ENCODE measurements at regions not wholly inside any gene's neighbourhood (a gene's known extent, or its start where the extent isn't known, plus 50 kb on each side); places are given as distances from the start of the nearest gene placed in this dataset.
"Not testable (repeated sequence)": the region's sequence is repeated elsewhere in the genome, so short reads cannot be mapped to it uniquely, and the experiment has no call there.

DNA sequence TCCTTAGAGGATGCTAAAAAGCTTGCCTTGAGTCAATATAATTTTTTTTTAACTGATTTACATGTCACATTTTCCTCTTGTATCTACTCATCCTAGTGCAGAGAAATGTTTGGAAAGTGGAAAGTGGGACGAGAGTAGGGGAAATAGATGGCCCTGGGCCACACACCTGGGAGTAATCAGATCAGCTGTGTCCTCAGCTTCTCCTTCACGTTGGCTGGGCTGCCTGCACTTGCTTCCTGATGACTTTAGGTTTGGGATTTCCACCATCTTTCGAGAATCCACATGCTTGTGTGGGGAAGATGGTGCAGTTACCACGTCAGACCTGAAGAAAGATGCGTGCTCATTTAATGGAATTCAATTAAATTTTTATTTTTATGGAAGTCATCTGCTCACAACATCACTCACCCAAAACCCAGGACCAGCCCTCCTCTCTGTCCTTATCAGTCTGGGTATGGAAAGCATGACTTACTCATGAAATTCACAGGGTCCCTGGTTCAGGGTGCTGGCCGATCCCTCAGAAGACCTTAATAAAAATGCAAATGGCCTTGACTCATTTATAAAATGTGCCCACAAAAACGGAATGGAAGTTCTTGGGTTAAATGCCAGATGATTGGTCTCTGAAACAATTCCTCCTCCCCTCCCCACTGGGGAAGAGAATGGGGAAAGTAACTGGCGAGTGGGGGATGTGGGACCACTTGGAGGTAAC, 74.5 kb upstream of the TIAM2 start:
- DNase-seq (ENCODE audit: low spot score) (no peak), ATAC-seq (no peak)

DNA sequence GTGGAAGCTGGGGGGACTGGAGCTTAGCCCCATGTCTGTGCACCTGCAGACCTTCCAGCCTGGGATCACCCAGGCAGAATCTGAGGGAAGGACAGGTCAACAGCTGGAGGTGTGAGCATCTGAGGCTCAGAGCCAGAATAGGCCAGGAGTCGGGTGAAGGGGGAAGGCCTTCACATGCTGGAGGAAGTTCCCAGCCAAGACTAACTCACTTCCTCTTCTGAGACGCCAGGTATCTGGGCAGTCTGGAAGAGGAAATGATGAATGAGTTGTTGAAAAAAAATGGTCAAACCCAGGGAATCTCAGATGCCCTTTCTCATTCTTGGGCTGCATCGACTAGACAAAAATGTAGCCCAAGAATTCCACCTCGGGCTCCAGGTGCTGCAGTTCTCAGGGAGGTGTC, 73.6 kb upstream of the TIAM2 start:
- ATAC-seq = no peak
- DNase-seq (ENCODE audit: low spot score) = no peak

DNA sequence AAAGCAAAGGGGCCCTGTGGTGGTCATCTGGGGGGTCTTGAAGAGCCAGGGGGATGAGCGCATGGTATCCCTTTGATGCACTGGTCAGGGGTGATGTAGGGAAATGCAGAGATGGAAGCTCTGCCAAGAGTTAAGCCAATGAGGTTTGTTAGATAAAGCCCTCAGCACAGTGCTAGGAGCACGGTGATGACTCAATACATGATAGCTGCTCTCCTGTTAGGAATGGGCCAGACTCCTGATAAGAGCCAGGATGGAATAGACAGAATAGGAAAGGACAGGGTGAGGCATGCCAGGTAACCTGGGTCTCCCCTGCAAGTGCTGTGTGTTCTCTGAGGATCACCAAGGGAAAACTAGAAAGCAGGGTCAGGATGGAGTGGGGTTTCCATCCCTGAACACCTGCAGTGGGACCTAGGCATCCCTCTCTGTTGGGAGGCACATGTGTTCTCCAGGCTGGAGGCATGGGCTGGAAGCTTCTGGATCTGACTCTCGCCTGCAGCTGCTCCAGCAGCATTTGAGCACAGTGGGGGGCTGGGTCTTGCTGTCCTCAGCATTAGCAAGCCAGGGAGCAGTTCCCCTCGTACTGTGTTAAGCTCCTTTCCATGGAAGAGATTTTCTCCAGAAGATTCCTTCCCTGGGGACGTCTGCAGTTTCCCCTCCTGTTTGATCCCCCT, 71.8 kb upstream of the TIAM2 start:
- DNase-seq (ENCODE audit: low spot score) (no peak), ATAC-seq (no peak)

DNA sequence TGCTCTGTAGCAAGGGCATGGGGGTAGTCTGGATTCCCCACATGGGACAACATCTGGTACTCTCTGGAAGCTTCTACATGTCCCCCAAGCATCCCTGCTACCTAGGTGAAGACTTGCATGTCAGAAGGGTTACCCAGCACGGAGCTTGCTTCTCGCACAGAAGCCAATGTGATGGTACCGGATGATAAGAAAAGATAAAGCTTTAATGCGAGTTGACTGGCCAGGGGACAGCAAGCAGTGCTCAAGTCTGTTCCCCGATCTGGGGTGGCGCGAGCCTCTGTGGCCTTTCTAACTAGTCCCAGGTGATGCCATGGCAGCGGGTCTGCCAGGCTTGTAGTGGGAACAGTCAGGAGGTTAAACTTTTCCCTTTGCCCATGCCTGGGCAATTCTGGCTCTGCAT, 70.0 kb upstream of the TIAM2 start:
- no peak for DNase-seq (ENCODE audit: low spot score)
- no peak for ATAC-seq

DNA sequence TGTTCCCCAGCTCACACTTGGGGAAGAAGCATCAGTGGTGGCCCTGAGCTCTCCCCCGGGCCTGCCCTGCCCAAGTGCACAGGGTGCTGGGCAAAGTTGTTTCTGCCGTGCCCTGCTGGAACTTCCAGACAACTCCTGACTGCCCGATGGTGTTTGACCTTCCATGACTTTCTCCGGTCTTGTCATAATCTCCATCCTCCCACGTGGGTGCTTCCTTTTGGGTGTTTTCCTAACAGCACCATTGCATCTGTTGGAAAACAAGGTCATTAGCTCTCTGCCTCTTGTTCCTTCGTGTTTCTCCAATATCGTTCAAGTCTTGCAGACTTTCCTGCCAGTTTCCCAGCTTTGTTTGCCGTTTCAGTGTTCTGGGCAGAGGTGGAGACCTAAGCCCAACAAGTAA, 68.7 kb upstream of the TIAM2 start:
- ATAC-seq (no peak), DNase-seq (ENCODE audit: low spot score) (no peak)

DNA sequence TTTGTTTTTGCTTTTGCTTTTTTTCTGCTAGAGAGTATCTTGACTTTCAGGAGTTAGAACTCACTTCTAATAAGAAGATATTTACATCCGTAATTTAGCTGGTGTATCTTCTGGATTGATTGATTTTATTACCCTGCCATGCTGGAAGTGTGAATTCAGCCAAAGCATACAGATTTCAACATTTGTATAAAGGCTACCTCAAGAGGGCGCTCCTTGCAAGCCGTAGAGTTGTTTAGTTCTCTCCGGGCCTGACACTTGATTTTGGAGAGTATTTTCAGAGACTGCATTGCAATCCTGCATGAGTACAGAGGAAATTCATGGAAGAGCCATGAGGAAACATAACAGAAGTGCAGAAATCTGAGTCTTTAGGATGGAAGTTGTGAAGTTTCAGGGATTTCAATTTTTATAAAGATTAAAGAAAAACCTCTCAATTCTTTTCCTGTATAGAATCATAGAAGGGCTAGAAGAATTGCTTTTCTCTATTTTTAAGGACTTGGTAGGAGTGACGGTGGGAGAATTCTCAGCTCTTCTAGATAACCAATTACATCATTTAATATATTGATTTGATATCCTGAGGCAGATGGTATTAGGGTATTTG, 66.7 kb upstream of the TIAM2 start:
- peak; percentile 49 for DNase-seq (ENCODE audit: low spot score)
- peak; percentile 95 for ATAC-seq

DNA sequence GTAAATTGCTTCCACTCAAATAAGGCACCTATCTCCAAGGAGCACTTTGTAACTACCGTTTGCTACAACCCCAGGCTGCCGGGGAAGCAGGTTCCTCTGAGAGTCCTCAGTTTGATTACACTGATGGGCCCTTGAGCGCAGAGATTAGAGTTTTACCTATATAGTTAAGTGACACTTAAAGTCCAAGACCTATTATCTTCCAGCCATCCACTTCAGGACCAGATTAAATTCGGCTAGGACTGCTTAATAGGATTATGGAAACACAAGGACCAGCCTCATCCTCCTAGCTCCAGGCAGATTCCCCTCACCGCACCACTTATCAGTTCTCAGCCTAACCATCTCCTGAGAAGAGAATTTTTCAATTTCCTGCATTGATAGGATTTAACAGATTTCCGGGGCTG, 64.7 kb upstream of the TIAM2 start:
- ATAC-seq (no peak), DNase-seq (ENCODE audit: low spot score) (no peak)

DNA sequence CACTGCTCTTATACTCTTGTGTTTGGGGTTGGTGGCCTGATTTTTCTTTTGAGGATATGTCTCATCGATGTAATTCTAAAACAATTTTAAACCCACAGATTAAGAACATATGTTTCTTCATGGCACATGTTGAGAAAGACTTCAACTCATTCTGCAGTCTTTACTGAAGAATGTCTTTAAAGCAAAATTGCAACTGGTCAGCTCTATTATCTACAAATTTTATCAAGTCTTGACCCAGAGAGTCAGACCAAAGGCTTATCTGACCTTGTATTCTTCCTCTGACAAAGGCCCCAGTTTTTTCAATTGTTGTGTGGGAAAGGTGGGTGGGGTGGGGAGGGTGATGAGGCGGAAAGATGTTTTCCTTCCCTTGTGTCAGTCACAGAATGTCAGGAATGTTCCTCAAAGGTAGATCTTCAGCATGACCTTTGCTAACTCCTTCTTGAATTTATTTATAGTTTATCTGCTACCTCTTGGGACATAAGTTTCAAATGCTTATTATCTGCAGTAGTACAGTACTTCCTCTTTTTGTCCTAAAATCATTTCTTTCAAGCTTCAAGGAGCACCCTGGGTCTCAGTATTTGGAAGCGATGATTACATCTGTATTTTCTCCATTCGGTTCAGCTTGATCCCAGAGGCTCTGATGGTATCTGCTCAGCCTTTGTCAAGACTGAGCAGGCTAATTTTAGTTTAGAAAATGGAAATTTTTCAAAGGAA, 63.2 kb upstream of the TIAM2 start:
- no peak for ATAC-seq
- no peak for DNase-seq (ENCODE audit: low spot score)

DNA sequence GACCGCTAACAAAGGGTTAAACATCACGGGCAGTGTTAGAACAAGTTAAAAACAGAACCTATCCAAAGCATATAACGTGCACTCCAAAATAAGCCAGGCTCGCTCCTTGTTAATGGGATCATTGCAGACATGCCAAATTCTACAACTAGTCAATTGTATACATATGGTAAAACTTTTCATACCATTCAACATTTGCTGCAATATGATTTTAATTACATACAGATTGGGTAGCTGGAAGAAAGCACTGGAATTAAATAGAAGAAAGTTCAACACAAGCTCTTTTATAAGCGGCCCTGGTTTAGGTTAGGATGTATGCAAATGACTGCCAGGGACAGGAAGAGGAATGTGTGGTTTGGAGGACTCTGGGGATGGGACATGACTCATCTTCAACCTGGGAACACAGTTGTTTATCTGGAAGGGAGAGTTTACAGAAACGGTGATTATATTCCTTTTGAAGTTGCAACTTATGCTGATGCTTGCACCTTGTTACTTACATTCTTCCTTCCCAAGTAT, 62.5 kb upstream of the TIAM2 start:
- no peak for ATAC-seq

DNA sequence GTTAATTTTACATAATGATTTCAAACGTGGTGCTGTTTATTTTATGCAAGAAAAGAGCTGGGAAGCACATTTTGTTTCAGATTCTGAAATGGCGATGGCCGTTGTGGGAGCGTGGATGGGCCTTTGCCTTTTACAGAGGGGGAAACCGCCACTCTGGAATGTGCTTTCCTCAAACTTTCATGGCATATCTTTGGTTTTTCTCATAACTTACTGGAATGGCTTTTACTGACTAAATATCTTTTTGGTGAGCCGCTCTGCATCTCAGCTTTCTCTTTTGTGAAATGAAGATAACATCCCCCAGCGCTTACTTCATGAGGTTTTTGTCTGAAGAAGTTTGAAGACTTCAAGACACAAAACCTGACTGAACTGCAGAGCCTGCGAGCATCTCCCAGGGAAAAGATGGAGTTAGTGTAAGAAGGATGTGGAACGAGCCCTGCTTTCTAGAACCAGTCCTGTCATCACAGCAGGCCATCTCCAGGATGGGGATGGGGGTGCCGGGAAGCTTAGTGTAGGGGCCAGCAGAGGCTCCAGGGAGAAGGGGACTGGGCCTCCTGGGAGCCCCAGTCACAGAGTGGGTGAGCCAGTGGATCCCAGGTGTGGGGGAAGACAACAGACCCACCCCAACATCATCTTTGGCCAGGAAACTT, 61.8 kb upstream of the TIAM2 start:
- ATAC-seq (no peak), DNase-seq (ENCODE audit: low spot score) (no peak)

More for the DNA sequence above, 62.5 kb upstream of the TIAM2 start:
- DNase-seq (ENCODE audit: low spot score) = no peak

DNA sequence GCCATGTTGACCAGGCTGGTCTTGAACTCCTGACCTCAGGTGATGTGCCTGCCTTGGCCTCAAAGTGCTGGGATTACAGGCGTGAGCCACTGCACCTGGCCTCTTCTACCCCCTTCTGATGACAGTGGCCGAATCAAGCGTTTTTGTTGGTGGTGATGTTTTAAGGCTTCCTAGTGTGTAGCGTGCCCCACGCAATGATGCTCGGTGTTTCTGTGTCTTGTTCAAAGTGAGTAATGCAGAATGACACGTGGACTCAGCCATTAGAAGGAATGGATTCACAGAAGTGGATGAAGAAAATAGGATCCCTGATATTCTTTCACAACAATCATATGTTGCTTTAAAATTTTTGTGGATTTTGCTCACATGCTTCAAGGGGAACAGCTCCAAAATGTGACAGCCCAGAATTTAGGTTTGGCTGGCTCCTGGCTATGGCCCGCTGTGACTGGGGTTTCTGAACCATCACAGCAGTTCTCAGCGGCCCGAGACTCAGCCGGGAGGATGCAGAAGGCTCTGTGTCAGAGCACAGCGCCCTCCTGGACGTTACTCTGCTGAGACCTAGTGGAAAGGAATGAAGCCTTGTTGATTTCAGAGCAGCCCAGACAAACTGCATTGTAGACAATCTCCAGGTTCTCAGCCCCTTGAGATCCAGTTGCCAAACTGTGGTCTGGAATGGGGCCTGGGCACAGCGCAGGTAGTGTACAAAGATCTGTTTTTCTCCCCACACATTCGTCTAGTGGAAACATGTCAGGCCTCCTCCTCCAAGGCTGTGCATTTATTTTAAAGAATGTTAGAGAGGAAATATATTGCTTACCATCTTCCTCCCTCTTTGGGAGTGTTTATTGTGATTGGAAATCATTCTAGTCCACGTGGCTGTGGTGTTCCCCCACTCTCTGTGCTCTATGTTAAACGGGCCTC, 57.6 kb upstream of the TIAM2 start:
- ATAC-seq (no peak), DNase-seq (ENCODE audit: low spot score) (no peak)

DNA sequence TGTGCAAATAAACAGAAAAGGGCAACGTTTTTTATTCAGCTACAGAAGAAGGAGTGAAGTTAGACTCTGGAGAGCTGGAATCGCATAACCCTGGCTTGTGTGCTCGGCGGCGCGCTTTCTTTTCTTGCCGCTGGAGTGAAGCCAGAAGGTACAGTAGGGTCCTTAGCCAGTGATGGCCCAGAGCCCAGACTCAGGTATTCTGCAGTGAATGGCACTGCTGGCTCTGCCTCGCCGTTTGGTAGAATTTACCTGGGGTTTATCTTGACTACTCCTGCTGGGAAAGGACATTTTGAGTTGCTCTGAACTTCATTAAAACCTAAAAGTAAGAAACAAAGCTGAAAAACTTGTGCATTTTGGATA, 56.9 kb upstream of the TIAM2 start:
- no peak for ATAC-seq

DNA sequence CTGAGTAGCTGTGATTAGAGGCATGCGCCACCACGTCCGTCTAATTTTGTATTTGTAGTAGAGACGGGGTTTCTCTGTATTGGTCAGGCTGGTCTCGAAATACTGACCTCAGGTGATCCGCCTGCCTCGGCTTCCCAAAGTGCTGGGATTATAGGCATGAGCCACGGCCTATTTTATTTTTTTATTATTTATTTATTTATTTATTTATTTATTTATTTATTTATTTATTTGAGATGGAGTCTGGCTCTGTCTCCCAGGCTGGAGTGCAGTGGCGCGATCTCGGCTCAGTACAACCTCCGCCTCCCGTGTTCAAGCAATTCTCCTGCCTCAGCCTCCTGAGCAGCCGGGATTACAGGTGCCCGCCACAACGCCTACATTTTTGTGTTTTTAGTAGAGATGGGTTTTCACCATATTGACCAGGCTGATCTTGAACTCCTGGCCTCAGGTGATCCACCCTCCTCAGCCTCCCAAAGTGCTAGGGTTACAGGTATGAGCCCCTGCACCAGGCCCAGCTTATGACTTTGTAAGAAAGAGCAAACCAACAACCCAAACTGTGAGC, 56.3 kb upstream of the TIAM2 start:
- not testable (repeated sequence) for ATAC-seq; DNase-seq (ENCODE audit: low spot score)

More for the DNA sequence above, 56.9 kb upstream of the TIAM2 start:
- DNase-seq (ENCODE audit: low spot score) = no peak

DNA sequence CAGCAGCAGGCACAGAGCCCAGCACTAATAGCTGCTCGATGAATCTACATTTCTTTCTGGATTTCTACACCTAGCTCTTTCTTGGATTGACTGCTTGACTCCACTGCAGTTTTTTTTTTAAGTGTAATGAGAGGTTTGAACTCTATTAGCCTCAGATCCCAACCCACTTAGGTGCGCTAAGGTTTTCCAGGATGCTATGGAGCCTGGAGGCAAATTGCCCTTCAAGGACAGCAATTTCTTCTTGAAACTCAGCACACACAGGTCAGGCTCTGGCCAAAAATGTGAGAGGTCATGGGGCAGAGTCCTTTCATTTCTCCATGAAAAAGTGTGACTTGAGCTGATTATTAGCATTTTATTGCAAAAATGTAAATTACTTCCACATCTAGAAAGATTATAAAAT, 52.3 kb upstream of the TIAM2 start:
- DNase-seq (ENCODE audit: low spot score) (no peak), ATAC-seq (no peak)

DNA sequence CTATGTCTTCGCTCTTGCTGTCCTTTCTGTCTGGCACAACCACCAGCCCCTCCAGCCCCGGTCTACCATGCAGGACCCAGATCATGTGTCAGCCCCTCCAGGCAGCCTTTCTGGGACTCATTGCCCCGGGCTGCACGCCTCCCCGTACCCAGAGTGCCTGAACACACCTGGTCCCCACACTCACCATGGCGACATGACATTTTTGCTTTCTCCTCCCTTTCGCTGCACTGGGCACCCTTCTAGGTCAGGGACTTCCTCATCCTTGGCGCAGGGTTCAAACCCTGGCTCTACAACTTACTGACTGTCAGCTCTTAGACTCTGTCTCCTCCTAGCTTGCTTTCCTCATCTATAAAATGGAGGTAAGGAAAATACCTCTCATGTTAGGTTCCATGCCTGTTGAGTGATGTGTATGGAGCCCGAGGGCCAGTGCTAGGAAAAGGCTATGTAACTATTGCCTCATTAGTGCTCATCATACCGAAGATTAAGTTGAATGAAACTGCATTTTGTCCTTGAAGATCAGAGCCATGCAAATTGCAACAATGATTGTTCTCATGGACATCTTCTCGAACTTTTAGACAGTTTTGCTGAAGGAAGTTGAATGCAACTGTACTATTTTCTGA, 49.7 kb upstream of the TIAM2 start:
- ATAC-seq (no peak), DNase-seq (ENCODE audit: low spot score) (no peak)

Data from left lobe of liver (tissue), 2 donors.